NB4 (cell line): ENCODE measurements at regions not wholly inside any gene's neighbourhood (a gene's known extent, or its start where the extent isn't known, plus 50 kb on each side); places are given as distances from the start of the nearest gene placed in this dataset.

Source experiments
- CTCF ChIP-seq: IDR thresholded peaks from one replicate; pipeline ENCODE4 v1.5.1; 2012; ENCODE audit warnings: low read depth, low read length
- MYC ChIP-seq: IDR thresholded peaks from 2 replicates; pipeline ENCODE4 v1.6.1; 2011; ENCODE audit warnings: low read depth, low read length
- POLR2A ChIP-seq: IDR thresholded peaks from 2 replicates; pipeline ENCODE4 v1.6.1; 2011; ENCODE audit warnings: mild to moderate bottlenecking; ENCODE audit not compliant: insufficient read length; ENCODE audit errors: extremely low read depth

- TF ChIP-seq CTCF (no peak), POLR2A (no peak), MYC (no peak)
These were observed 157.2 kb upstream of the ROPN1 start for GRCh38 chr3:124149081-124149480.
